ENCODE measurements at regions not wholly inside any gene's neighbourhood (a gene's known extent, or its start where the extent isn't known, plus 50 kb on each side); places are given as distances from the start of the nearest gene placed in this dataset.

- TF ChIP-seq, protein P1, sequence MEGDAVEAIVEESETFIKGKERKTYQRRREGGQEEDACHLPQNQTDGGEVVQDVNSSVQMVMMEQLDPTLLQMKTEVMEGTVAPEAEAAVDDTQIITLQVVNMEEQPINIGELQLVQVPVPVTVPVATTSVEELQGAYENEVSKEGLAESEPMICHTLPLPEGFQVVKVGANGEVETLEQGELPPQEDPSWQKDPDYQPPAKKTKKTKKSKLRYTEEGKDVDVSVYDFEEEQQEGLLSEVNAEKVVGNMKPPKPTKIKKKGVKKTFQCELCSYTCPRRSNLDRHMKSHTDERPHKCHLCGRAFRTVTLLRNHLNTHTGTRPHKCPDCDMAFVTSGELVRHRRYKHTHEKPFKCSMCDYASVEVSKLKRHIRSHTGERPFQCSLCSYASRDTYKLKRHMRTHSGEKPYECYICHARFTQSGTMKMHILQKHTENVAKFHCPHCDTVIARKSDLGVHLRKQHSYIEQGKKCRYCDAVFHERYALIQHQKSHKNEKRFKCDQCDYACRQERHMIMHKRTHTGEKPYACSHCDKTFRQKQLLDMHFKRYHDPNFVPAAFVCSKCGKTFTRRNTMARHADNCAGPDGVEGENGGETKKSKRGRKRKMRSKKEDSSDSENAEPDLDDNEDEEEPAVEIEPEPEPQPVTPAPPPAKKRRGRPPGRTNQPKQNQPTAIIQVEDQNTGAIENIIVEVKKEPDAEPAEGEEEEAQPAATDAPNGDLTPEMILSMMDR (IDR thresholded peaks at IDR 0.05): no peak
- TF ChIP-seq POLR2A (IDR thresholded peaks at IDR 0.05): no peak
Observed at GRCh38 chr3:5678248-5678647, 490.7 kb downstream of the EDEM1 start.
